ENCODE measurements at regions not wholly inside any gene's neighbourhood (a gene's known extent, or its start where the extent isn't known, plus 50 kb on each side); places are given as distances from the start of the nearest gene placed in this dataset.
A peak's percentile ranks its signal among the peaks of the same experiment; 100 is the strongest.

DNA sequence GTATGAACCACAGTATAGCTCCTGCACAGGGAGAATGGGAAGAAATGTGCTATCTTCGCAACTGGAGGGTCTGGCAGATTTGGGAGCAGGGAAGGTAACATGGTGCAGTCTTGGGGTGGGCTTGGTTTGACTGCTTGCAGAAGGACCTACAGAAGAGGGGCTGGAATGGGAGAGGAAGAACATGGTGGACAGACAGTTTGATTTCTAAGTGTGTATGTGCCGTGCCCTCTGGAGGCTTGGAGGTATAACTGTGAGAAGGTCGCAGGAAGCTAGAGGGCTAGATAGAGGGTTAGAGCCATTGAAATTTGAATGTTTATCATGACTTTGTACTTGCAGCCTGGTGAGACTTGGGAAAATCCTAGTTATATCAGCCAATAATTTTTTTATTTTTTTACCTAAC, 169.2 kb downstream of the SQOR start:
- FAIRE-seq (no peak), ATAC-seq (no peak), DNase-seq (ENCODE audit: low spot score) (no peak)
- TF ChIP-seq, protein P1, sequence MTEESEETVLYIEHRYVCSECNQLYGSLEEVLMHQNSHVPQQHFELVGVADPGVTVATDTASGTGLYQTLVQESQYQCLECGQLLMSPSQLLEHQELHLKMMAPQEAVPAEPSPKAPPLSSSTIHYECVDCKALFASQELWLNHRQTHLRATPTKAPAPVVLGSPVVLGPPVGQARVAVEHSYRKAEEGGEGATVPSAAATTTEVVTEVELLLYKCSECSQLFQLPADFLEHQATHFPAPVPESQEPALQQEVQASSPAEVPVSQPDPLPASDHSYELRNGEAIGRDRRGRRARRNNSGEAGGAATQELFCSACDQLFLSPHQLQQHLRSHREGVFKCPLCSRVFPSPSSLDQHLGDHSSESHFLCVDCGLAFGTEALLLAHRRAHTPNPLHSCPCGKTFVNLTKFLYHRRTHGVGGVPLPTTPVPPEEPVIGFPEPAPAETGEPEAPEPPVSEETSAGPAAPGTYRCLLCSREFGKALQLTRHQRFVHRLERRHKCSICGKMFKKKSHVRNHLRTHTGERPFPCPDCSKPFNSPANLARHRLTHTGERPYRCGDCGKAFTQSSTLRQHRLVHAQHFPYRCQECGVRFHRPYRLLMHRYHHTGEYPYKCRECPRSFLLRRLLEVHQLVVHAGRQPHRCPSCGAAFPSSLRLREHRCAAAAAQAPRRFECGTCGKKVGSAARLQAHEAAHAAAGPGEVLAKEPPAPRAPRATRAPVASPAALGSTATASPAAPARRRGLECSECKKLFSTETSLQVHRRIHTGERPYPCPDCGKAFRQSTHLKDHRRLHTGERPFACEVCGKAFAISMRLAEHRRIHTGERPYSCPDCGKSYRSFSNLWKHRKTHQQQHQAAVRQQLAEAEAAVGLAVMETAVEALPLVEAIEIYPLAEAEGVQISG (CRISPR knock-in tag; IDR thresholded peaks at IDR 0.05), result peak; percentile 90
- TF ChIP-seq ZNF792 (CRISPR knock-in tag; IDR thresholded peaks at IDR 0.05), result no peak
- TF ChIP-seq, protein P2, sequence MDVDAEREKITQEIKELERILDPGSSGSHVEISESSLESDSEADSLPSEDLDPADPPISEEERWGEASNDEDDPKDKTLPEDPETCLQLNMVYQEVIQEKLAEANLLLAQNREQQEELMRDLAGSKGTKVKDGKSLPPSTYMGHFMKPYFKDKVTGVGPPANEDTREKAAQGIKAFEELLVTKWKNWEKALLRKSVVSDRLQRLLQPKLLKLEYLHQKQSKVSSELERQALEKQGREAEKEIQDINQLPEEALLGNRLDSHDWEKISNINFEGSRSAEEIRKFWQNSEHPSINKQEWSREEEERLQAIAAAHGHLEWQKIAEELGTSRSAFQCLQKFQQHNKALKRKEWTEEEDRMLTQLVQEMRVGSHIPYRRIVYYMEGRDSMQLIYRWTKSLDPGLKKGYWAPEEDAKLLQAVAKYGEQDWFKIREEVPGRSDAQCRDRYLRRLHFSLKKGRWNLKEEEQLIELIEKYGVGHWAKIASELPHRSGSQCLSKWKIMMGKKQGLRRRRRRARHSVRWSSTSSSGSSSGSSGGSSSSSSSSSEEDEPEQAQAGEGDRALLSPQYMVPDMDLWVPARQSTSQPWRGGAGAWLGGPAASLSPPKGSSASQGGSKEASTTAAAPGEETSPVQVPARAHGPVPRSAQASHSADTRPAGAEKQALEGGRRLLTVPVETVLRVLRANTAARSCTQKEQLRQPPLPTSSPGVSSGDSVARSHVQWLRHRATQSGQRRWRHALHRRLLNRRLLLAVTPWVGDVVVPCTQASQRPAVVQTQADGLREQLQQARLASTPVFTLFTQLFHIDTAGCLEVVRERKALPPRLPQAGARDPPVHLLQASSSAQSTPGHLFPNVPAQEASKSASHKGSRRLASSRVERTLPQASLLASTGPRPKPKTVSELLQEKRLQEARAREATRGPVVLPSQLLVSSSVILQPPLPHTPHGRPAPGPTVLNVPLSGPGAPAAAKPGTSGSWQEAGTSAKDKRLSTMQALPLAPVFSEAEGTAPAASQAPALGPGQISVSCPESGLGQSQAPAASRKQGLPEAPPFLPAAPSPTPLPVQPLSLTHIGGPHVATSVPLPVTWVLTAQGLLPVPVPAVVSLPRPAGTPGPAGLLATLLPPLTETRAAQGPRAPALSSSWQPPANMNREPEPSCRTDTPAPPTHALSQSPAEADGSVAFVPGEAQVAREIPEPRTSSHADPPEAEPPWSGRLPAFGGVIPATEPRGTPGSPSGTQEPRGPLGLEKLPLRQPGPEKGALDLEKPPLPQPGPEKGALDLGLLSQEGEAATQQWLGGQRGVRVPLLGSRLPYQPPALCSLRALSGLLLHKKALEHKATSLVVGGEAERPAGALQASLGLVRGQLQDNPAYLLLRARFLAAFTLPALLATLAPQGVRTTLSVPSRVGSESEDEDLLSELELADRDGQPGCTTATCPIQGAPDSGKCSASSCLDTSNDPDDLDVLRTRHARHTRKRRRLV (CRISPR knock-in tag; IDR thresholded peaks at IDR 0.05), result no peak
- no peak for TF ChIP-seq RBM39 (IDR thresholded peaks at IDR 0.05; ENCODE audit: low read depth, low read length, poor library complexity, severe bottlenecking)
- no peak for TF ChIP-seq KDM5B (CRISPR knock-in tag; IDR thresholded peaks at IDR 0.05; ENCODE audit: borderline replicate concordance)
- CTCF ChIA-PET (ENCODE audit: low intra/inter-chr PET ratio, low total read pairs), result no interaction called here
- Histone ChIP-seq H3K79me2 (ENCODE audit: insufficient read depth, low read length) (no peaks in the 10 kb centered on the region), H4K20me1 (ENCODE audit: insufficient read depth, low read length) (no peaks in the 10 kb centered on the region), H3K9ac (ENCODE audit: insufficient read depth, low read depth, low read length) (no peak overlapping the region), H2AFZ (ENCODE audit: low read length) (no peak overlapping the region), H3K4me3 (replicated peaks in 1 of 3; ENCODE audit: insufficient read depth in 1 of 3, low read depth in 2 of 3, low read length in 3 of 3) (no peak overlapping the region), H3K27me3 (ENCODE audit: control insufficient read depth in 1 of 2, insufficient read depth in 2 of 2, low read length in 2 of 2) (no peaks in the 10 kb centered on the region), H3K27ac (ENCODE audit: extremely low read length, insufficient read depth, low read length) (no peak overlapping the region), H3K9me3 (ENCODE audit: low read length) (no peaks in the 10 kb centered on the region), H3K36me3 (replicated peaks in 1 of 2; ENCODE audit: control insufficient read depth in 1 of 2, insufficient read depth in 2 of 2, low read length in 2 of 2) (no peaks in the 10 kb centered on the region), H3K4me2 (ENCODE audit: low read depth, low read length) (no peak overlapping the region), H3K4me1 (ENCODE audit: insufficient read depth, low read length) (peaks cover 19% of the 10 kb centered on the region)
- BruUV-seq (replicated peaks), result no TSS peak
- 67% methylated on average over 3 of the region's 3 CpGs for WGBS (ENCODE audit: low lambda C conversion rate)
- intact Hi-C loops (cut with micrococcal nuclease; ENCODE audit: unreplicated experiment), result no loop called here
- in situ Hi-C loops (cut with HindIII; ENCODE audit: extremely low pct_ligation_motif_present, low pct_unique_long_range_greater_than_20kb), result no loop called here
- POLR2A ChIA-PET, result no interaction called here
